HG02571 (cell line): ENCODE measurements at regions not wholly inside any gene's neighbourhood (a gene's known extent, or its start where the extent isn't known, plus 50 kb on each side); places are given as distances from the start of the nearest gene placed in this dataset.

Experiments
- ATAC-seq: cut with Tn5 transposase; IDR thresholded peaks from one replicate; pipeline ENCODE4 v1.9.1; 2021; ENCODE audit warnings: mild to moderate bottlenecking, moderate library complexity; ENCODE audit not compliant: unreplicated experiment

DNA sequence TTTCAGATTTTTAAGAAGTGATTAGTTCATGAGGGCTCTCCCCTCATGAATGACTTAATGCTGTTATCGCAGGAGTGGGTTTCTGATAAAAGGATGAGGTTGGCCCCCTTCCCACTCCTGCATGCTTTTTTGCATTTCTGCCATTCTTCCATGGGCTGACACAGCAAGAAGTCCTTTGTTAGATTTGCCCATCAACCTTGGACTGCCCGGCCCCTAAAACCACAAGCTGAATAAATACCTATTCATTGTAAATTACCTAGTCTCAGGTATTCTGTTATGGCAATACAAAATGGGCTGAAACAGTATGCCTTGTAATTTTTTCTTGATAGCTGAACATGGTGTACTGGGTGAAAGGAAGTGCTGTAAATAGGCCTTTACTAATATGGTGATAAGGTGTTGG lies 72.7 kb upstream of the DPH5 start:
- ATAC-seq, result no peak

DNA sequence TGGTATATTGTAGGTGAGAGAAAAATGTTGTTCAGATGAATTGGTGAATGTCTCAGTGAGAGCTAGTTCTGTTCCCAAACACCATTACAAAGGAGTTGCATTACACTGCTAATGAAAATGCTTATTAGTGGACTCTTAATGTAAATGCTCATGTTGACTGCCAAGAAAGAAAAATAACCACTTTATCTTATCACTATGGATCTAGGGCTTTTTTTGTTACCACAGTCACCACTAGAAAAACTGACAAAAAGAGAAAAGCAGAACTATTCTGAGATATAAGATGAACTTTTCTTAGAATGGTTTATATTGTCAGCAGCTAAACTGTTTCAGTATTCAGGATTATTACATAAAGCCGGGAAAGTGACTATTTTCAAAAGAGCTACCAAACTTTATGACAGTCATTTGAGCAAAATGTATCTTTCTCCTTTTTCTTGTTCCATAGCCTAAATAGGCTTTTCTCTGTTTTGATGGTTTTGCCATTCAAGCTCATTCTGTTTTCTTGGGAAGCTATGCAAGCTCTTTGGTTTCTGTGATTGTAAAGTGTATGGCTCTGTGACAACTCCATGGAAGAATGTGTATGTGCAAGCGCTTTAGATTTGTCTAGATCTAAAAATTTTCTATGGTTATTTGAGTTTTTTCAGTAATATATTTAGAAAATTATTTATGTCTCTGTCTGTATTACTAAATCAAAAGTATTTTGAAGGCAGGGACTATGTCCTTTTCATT lies 64.2 kb upstream of the DPH5 start:
- no peak for ATAC-seq

DNA sequence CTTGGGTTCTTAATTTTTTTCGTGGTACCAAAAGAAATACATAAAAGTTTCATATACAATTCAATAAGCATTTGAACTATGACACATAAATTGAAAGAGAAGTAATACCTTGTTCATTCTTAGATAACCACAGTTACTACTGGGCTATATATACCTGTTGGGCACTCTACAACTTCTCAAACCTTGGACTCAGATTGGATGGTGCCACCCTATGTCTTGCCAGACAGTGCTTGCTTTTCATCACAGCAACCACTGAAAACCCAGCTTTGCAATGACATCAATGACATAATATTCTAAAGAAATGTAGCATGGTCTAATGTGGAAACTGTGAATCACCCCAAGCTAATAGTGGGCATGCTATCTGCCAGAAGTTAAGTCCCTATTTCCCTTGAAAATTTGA lies 62.8 kb upstream of the DPH5 start:
- ATAC-seq, result no peak

DNA sequence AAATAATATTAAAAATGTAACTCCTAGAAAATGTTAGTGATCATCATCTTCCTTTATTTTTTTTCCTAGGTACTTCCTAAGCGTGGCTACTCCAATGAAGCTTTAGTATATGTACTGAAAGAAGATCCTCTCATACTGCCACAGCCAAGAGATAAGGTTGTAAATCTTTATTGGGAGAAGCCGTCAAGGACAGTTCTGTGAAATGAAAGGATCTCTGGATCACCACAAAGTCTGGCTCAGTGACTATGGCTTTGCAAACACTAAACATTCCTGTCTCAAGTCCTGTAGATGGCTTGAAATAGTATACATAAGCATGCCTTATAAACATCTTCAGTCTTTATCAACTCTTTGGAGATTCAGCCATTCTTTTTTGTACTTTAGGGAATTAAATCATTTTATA lies 61.2 kb upstream of the DPH5 start:
- ATAC-seq, result no peak

DNA sequence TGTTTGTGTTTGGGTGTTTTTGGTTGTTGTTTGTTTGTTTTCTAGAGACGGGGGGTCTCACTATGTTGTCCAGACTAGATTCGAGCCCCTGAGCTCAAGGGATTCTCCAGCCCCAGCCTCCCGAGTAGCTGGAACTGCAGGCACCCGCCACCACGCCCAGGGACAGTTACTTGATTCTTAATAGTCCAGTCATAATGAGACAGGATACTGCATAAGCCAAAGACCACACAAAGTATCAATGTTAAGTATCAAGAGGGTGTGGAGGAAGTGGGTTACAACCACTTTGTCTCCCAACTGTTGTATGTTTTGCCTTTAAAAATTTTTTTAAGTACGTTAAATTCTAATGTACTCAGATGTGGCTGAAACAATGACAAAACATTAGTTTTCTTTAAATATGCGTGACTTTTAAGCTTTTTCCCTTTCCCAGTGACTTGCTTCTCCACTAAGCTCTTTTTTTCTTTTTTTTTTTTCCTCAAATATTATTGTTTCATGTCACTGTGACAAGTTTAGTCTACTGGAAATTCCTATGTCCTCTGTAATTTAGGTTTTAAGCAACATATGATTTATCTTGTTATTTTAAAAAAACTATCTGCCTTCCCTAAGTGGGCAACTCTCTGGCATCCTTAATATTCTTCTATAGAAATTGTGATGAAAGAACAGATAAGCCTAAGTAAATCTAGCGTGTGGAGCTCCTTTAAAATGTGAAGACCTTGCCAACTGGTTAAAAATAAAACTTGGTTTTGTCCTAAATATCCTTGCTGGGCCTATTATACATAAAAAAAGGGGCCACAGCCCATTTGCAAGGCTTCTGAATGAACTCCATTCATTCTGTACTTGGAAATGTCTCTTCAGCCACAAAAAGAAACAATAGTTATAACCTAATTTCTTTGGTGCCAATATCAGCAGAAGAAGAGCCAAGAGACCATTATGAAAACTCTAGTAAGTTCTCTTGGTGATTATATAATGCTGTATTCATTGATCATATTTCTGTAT lies 56.2 kb upstream of the DPH5 start:
- ATAC-seq, result no peak

DNA sequence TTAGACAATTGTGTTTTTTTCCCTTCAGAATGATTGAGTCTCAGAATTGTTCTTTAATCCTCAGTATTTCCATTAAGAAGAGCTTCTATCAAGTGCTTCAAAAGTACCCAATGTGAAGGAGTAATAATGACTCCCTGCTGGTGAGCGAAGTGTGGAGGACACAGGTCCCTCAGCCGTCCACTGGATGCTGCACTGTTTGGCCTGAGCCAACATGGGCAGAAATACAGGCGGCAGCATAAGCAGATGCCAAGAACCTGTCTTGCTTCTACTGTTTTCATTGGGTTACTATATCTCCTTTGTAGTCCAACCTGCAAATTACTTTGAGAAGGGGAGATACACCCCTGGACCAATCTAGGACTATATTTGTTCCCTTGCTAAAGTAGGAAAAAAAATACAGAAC lies 55.3 kb upstream of the DPH5 start:
- no peak for ATAC-seq

DNA sequence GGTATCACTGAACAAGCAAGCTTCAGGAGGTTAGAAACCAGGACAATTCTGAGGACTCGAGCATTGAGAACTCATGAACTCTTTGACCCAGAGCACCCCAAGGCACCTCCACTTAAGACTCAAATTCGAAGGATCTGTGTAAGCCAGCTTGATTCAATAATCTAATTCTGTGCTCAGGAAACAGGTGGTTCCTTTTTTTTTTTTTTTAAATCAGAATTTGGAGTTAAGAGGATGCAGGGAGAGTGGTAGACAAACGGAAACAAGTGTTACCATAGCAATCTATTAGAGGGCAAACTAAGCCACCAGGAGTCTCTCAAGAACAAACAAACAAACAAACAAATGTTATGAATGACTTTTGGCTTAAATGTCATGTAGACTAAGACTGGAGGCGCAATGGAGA lies 53.8 kb upstream of the DPH5 start:
- no peak for ATAC-seq

DNA sequence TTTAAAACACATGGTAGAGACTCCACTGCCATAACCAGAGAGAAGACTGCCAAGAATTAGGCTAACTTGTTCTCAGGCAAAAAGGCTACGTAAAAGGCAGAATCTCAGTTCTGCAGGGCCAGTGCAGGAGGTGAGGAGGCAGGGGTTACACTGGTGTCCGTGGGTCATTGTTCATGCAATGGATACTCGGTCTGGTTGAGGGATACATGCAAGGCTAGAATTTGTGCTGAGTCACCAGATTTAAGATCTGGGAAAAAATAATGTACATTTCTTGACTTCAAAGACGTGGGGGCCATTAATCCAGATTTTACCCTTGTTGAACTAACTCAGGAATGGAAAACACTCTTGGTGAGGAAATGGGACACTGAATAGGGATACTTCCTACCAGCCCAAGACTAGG lies 52.3 kb upstream of the DPH5 start:
- ATAC-seq, result no peak

DNA sequence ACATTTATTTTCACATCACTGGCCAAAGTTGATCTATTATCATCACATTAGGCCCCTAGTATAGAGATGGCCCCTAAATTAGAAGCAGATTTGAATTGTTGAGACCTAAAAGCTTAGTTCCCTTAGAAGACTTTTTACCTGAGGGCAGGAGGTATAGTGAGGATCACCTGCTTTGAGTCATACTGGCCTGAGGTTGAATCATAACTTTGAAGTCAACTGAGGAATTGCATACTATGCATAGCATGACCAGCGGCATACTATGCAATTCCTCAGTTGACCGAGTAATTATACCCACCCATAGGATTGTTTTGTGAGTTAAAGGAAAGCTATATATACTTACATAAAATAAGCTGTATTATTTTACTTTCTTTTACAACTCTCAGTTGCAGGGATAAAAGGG lies 50.3 kb upstream of the DPH5 start:
- no peak for ATAC-seq
